ENCODE measurements at regions not wholly inside any gene's neighbourhood (a gene's known extent, or its start where the extent isn't known, plus 50 kb on each side); places are given as distances from the start of the nearest gene placed in this dataset.

DNA sequence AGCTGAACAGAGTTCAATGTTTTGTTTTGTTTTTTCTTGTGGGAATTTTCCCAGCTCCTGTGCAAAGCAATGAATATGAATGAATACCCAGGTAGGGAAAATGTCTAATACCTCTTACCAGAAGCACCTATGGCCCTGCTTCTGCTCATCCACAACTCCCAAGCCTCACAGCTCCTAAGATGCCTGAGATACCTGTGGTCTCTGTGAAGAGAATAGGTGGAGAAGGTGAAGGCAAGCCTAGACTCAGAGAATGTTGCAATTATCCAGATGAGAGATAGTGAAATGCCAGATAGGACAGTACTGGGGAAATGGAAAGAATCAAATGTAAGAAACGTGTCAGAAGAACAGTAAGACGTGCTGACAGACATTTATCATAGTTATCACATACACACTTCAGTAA lies 70.2 kb upstream of the NOCT start:
- TF ChIP-seq, protein P1, sequence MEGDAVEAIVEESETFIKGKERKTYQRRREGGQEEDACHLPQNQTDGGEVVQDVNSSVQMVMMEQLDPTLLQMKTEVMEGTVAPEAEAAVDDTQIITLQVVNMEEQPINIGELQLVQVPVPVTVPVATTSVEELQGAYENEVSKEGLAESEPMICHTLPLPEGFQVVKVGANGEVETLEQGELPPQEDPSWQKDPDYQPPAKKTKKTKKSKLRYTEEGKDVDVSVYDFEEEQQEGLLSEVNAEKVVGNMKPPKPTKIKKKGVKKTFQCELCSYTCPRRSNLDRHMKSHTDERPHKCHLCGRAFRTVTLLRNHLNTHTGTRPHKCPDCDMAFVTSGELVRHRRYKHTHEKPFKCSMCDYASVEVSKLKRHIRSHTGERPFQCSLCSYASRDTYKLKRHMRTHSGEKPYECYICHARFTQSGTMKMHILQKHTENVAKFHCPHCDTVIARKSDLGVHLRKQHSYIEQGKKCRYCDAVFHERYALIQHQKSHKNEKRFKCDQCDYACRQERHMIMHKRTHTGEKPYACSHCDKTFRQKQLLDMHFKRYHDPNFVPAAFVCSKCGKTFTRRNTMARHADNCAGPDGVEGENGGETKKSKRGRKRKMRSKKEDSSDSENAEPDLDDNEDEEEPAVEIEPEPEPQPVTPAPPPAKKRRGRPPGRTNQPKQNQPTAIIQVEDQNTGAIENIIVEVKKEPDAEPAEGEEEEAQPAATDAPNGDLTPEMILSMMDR (IDR thresholded peaks at IDR 0.05) = no peak
- TF ChIP-seq POLR2AphosphoS5 (IDR thresholded peaks at IDR 0.05) (no peak), POLR2A (IDR thresholded peaks at IDR 0.05) (no peak)
